Skeletal muscle tissue (tissue), 3 donors: ENCODE measurements at regions not wholly inside any gene's neighbourhood (a gene's known extent, or its start where the extent isn't known, plus 50 kb on each side); places are given as distances from the start of the nearest gene placed in this dataset.

Experiments
- H3K27ac ChIP-seq: one replicate; pipeline ENCODE4 v1.7.0; 2013; ENCODE audit warnings: mild to moderate bottlenecking, low read depth, low read length, inconsistent platforms
- H3K27me3 ChIP-seq, 3 donors: one replicate each; pipeline ENCODE4 v1.7.0; 2013; ENCODE audit warnings: low read length in 3 of 3; ENCODE audit not compliant: control insufficient read depth in 3 of 3, insufficient read depth in 3 of 3
- H3K36me3 ChIP-seq, 3 donors: one replicate each; pipeline ENCODE4 v1.7.0; 2013; ENCODE audit warnings: low read length in 3 of 3; ENCODE audit not compliant: control insufficient read depth in 3 of 3, insufficient read depth in 3 of 3
- H3K4me1 ChIP-seq, 3 donors: one replicate each; pipeline ENCODE4 v1.7.0; 2013; ENCODE audit warnings: low read length in 3 of 3, mild to moderate bottlenecking in 3 of 3; ENCODE audit not compliant: control insufficient read depth in 3 of 3, insufficient read depth in 3 of 3
- H3K4me3 ChIP-seq, 3 donors: one replicate each; pipeline ENCODE4 v1.7.0; 2013; ENCODE audit warnings: low read length in 3 of 3
- H3K9ac ChIP-seq, 3 donors: one replicate each; pipeline ENCODE4 v1.7.0; 2013; ENCODE audit warnings: low read length in 3 of 3, mild to moderate bottlenecking in 3 of 3, moderate library complexity in 2 of 3, low read depth in 1 of 3
- H3K9me3 ChIP-seq, 3 donors: one replicate each; pipeline ENCODE4 v1.7.0; 2013; ENCODE audit warnings: low read length in 3 of 3; ENCODE audit not compliant: control insufficient read depth in 3 of 3
- donor health status: Osteomylitis.

GRCh38 chr14:26276757-26277156 lies 321.1 kb downstream of the NOVA1 start:
- Histone ChIP-seq H3K27me3 (no peaks in the 10 kb centered on the region), H3K9ac (no peak overlapping the region), H3K36me3 (no peaks in the 10 kb centered on the region), H3K9me3 (no peaks in the 10 kb centered on the region), H3K27ac (no peak overlapping the region), H3K4me3 (no peak overlapping the region), H3K4me1 (no peaks in the 10 kb centered on the region)

GRCh38 chr14:26265170-26265685 lies 332.6 kb downstream of the NOVA1 start:
- no peaks in the 10 kb centered on the region for H3K27me3 ChIP-seq
- no peak overlapping the region for H3K9ac ChIP-seq
- H3K36me3 ChIP-seq = no peaks in the 10 kb centered on the region
- H3K27ac ChIP-seq = no peak overlapping the region
- H3K9me3 ChIP-seq = no peaks in the 10 kb centered on the region
- H3K4me3 ChIP-seq = no peak overlapping the region
- H3K4me1 ChIP-seq = no peaks in the 10 kb centered on the region

- H3K4me3 ChIP-seq = no peak overlapping the region
- H3K27ac ChIP-seq = no peak overlapping the region
- H3K9ac ChIP-seq = no peak overlapping the region
- H3K36me3 ChIP-seq = no peaks in the 10 kb centered on the region
- H3K4me1 ChIP-seq = no peaks in the 10 kb centered on the region
- H3K9me3 ChIP-seq = no peaks in the 10 kb centered on the region
- H3K27me3 ChIP-seq = no peaks in the 10 kb centered on the region
Measured at GRCh38 chr14:26261368-26262122, 336.3 kb downstream of the NOVA1 start.

GRCh38 chr14:26255213-26255612 lies 342.6 kb downstream of the NOVA1 start:
- Histone ChIP-seq H3K27me3 (no peaks in the 10 kb centered on the region), H3K36me3 (no peaks in the 10 kb centered on the region), H3K4me1 (no peaks in the 10 kb centered on the region), H3K4me3 (no peak overlapping the region), H3K9ac (no peak overlapping the region), H3K27ac (no peak overlapping the region), H3K9me3 (no peaks in the 10 kb centered on the region)

- no peak overlapping the region for H3K27ac ChIP-seq
- H3K36me3 ChIP-seq = no peaks in the 10 kb centered on the region
- H3K4me3 ChIP-seq = no peak overlapping the region
- H3K9me3 ChIP-seq = no peaks in the 10 kb centered on the region
- no peaks in the 10 kb centered on the region for H3K27me3 ChIP-seq
- H3K4me1 ChIP-seq = no peaks in the 10 kb centered on the region
- no peak overlapping the region for H3K9ac ChIP-seq
Measured at GRCh38 chr14:26252176-26252575, 345.7 kb downstream of the NOVA1 start.

GRCh38 chr14:26233118-26233517 lies 364.7 kb downstream of the NOVA1 start:
- Histone ChIP-seq H3K27me3 (no peaks in the 10 kb centered on the region), H3K9me3 (no peaks in the 10 kb centered on the region), H3K9ac (no peak overlapping the region), H3K27ac (no peak overlapping the region), H3K4me3 (no peak overlapping the region), H3K4me1 (no peaks in the 10 kb centered on the region), H3K36me3 (no peaks in the 10 kb centered on the region)

- Histone ChIP-seq H3K27me3 (no peaks in the 10 kb centered on the region), H3K27ac (no peak overlapping the region), H3K36me3 (no peaks in the 10 kb centered on the region), H3K9me3 (no peaks in the 10 kb centered on the region), H3K4me3 (no peak overlapping the region), H3K9ac (no peak overlapping the region), H3K4me1 (no peaks in the 10 kb centered on the region)
Measured at GRCh38 chr14:26218861-26219260, 379.0 kb downstream of the NOVA1 start.

GRCh38 chr14:26217778-26218177 lies 380.1 kb downstream of the NOVA1 start:
- Histone ChIP-seq H3K27me3 (no peaks in the 10 kb centered on the region), H3K9me3 (no peaks in the 10 kb centered on the region), H3K4me1 (no peaks in the 10 kb centered on the region), H3K4me3 (no peak overlapping the region), H3K27ac (no peak overlapping the region), H3K36me3 (no peaks in the 10 kb centered on the region), H3K9ac (no peak overlapping the region)

- Histone ChIP-seq H3K27ac (no peak overlapping the region), H3K9ac (no peak overlapping the region), H3K27me3 (no peaks in the 10 kb centered on the region), H3K36me3 (no peaks in the 10 kb centered on the region), H3K4me3 (no peak overlapping the region), H3K4me1 (no peaks in the 10 kb centered on the region), H3K9me3 (no peaks in the 10 kb centered on the region)
Measured at GRCh38 chr14:26216786-26217185, 381.0 kb downstream of the NOVA1 start.

GRCh38 chr14:26213846-26214575 lies 383.8 kb downstream of the NOVA1 start:
- Histone ChIP-seq H3K4me3 (no peak overlapping the region), H3K4me1 (no peaks in the 10 kb centered on the region), H3K9ac (no peak overlapping the region), H3K36me3 (no peaks in the 10 kb centered on the region), H3K27me3 (no peaks in the 10 kb centered on the region), H3K27ac (no peak overlapping the region), H3K9me3 (no peaks in the 10 kb centered on the region)
